ENCODE measurements at regions not wholly inside any gene's neighbourhood (a gene's known extent, or its start where the extent isn't known, plus 50 kb on each side); places are given as distances from the start of the nearest gene placed in this dataset.

DNA sequence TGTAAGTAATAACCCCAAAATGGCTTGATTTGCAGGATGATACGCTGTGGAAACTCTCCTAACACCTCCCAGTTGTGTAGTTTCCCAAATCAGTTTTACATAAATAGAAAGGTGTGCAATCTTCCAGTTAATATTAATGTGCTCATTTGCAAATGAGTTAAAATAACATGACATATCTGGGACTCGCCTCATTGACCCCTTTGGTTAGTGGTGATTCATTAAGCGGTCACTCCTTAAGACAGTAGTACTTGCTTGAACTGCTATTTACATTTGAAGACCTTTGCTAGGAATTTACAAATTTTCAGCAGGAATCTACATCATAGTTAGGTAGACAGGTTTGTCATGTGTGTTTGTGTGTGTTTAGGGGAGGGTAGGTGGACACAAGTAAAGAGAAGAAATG, 1367.7 kb upstream of the CELF4 start:
- Histone ChIP-seq H3K27ac (no peak overlapping the region), H3K36me3 (no peaks in the 10 kb centered on the region), H3K9me3 (no peaks in the 10 kb centered on the region), H3K27me3 (no peaks in the 10 kb centered on the region), H3K4me1 (no peaks in the 10 kb centered on the region), H3K4me3 (no peak overlapping the region)
- 64 to 84% methylated on average over 3 of the region's 3 CpGs for WGBS, 2 donors (ENCODE audit: low coverage in 1 of 2)
- in situ Hi-C loops (cut with MboI; ENCODE audit: low pct_ligation_motif_present in 1 of 4, low pct_unique_long_range_greater_than_20kb in 1 of 4, low sequenced_read_pairs in 3 of 4) = loop anchor here in 1 of 4 donors (25.0 kb wide), 1 partner anchor 96 kb away; no protein-coding TSS in a partner anchor
- TF ChIP-seq POLR2AphosphoS5 (IDR thresholded peaks at IDR 0.05) (no peak), EP300 (IDR thresholded peaks at IDR 0.05; ENCODE audit: low read depth) (no peak), POLR2A (IDR thresholded peaks at IDR 0.05) (no peak)
- TF ChIP-seq, protein P1, sequence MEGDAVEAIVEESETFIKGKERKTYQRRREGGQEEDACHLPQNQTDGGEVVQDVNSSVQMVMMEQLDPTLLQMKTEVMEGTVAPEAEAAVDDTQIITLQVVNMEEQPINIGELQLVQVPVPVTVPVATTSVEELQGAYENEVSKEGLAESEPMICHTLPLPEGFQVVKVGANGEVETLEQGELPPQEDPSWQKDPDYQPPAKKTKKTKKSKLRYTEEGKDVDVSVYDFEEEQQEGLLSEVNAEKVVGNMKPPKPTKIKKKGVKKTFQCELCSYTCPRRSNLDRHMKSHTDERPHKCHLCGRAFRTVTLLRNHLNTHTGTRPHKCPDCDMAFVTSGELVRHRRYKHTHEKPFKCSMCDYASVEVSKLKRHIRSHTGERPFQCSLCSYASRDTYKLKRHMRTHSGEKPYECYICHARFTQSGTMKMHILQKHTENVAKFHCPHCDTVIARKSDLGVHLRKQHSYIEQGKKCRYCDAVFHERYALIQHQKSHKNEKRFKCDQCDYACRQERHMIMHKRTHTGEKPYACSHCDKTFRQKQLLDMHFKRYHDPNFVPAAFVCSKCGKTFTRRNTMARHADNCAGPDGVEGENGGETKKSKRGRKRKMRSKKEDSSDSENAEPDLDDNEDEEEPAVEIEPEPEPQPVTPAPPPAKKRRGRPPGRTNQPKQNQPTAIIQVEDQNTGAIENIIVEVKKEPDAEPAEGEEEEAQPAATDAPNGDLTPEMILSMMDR (IDR thresholded peaks at IDR 0.05) = no peak
- DNase-seq = no peak
- intact Hi-C loops (cut with DNase I; ENCODE audit: low total_unique reads) = no loop called here

GRCh38 chr18:38932752-38933151, 1367.2 kb upstream of the CELF4 start:
- intact Hi-C loops (cut with DNase I; ENCODE audit: low total_unique reads) = no loop called here
- TF ChIP-seq POLR2A (IDR thresholded peaks at IDR 0.05) (no peak), POLR2AphosphoS5 (IDR thresholded peaks at IDR 0.05) (no peak), EP300 (IDR thresholded peaks at IDR 0.05; ENCODE audit: low read depth) (no peak)
- TF ChIP-seq, protein P1 (IDR thresholded peaks at IDR 0.05) = no peak

GRCh38 chr18:38931754-38932050, 1366.1 kb upstream of the CELF4 start:
- intact Hi-C loops (cut with DNase I; ENCODE audit: low total_unique reads) (no loop called here), in situ Hi-C loops (cut with MboI; ENCODE audit: low pct_ligation_motif_present in 1 of 4, low pct_unique_long_range_greater_than_20kb in 1 of 4, low sequenced_read_pairs in 3 of 4) (loop anchor here in 1 of 4 donors (25.0 kb wide), 1 partner anchor 94 kb away; no protein-coding TSS in a partner anchor)
- Histone ChIP-seq H3K4me1 (no peaks in the 10 kb centered on the region), H3K9me3 (no peaks in the 10 kb centered on the region), H3K27ac (no peak overlapping the region), H3K36me3 (no peaks in the 10 kb centered on the region), H3K4me3 (no peak overlapping the region), H3K27me3 (no peaks in the 10 kb centered on the region)
- WGBS, 2 donors (ENCODE audit: low coverage in 1 of 2) = 84 to 88% methylated on average over 3 of the region's 3 CpGs
- TF ChIP-seq EP300 (IDR thresholded peaks at IDR 0.05; ENCODE audit: low read depth) (no peak), POLR2A (IDR thresholded peaks at IDR 0.05) (no peak), POLR2AphosphoS5 (IDR thresholded peaks at IDR 0.05) (no peak)
- TF ChIP-seq, protein P1 (IDR thresholded peaks at IDR 0.05) = no peak
- DNase-seq = no peak

More at GRCh38 chr18:38932752-38933151, 1367.2 kb upstream of the CELF4 start:
- Histone ChIP-seq H3K36me3 (no peaks in the 10 kb centered on the region), H3K27ac (no peak overlapping the region), H3K4me1 (no peaks in the 10 kb centered on the region), H3K4me3 (no peak overlapping the region), H3K27me3 (no peaks in the 10 kb centered on the region), H3K9me3 (no peaks in the 10 kb centered on the region)
- WGBS, 2 donors (ENCODE audit: low coverage in 1 of 2) = 83 to 93% methylated on average over 2 to 3 of the region's 3 CpGs
- in situ Hi-C loops (cut with MboI; ENCODE audit: low pct_ligation_motif_present in 1 of 4, low pct_unique_long_range_greater_than_20kb in 1 of 4, low sequenced_read_pairs in 3 of 4) = loop anchor here in 1 of 4 donors (25.0 kb wide), 1 partner anchor 95 kb away; no protein-coding TSS in a partner anchor
- no peak for DNase-seq

DNA sequence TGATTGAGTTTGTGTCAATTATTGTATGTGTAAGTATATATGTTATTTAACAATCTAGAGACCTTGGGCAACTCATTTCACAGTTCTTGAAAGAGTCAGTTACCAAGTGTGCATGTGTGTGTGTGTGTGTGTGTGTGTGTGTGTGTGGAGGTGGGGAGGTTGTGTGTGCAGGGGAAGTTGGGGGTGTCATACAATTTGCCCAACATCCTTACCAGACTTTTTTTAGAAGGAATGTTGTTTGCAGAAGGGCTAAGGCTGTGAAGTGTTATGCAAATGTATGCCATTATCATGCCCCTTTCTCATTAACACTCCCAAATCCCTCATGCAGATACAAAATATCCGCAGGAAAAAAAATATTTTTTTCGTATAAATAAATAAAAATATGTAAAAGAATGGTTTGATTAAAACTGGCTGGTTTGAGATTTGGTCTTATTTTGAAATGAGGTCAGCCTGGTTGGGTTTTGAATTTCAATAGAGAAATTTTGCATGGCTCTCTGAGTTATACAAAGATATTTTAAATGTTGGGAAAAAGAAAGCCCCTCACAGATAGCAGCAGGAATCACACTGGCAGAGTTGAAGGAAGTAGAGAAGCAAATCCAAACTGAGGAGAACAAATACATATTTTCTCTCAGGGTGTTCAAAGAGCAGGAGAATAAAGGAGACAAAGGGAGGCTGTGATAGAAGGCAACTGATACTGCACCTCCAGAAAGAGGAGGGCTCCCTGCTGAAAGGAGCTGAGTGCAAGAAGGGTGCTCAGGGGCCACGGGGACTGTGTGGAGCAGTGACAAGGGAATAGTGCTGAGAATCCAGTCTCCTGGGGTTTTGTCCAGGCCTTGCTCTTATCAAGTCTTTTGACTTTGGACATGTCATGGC, 1365.5 kb upstream of the CELF4 start:
- no peaks in the 10 kb centered on the region for H3K4me1 ChIP-seq
- H3K4me3 ChIP-seq = no peak overlapping the region
- TF ChIP-seq POLR2A (IDR thresholded peaks at IDR 0.05) (no peak), EP300 (IDR thresholded peaks at IDR 0.05; ENCODE audit: low read depth) (no peak), POLR2AphosphoS5 (IDR thresholded peaks at IDR 0.05) (no peak)
- TF ChIP-seq, protein P1 (IDR thresholded peaks at IDR 0.05) = no peak
- no peaks in the 10 kb centered on the region for H3K27me3 ChIP-seq
- WGBS, 2 donors (ENCODE audit: low coverage in 1 of 2) = 40% methylated on average over 3 of the region's 3 CpGs
- no peak for DNase-seq
- intact Hi-C loops (cut with DNase I; ENCODE audit: low total_unique reads) (no loop called here), in situ Hi-C loops (cut with MboI; ENCODE audit: low pct_ligation_motif_present in 1 of 4, low pct_unique_long_range_greater_than_20kb in 1 of 4, low sequenced_read_pairs in 3 of 4) (loop anchor here in 1 of 4 donors (25.0 kb wide), 1 partner anchor 94 kb away; no protein-coding TSS in a partner anchor)
- H3K36me3 ChIP-seq = no peaks in the 10 kb centered on the region
- H3K9me3 ChIP-seq = no peaks in the 10 kb centered on the region
- no peak overlapping the region for H3K27ac ChIP-seq
